CD8-positive, alpha-beta memory T cell (primary cell): ENCODE measurements at regions not wholly inside any gene's neighbourhood (a gene's known extent, or its start where the extent isn't known, plus 50 kb on each side); places are given as distances from the start of the nearest gene placed in this dataset.

Experiments used
- CTCF ChIA-PET: fragments of 350-600 bp; sonication (Branson Sonifier 250); formaldehyde crosslinking; loops from one replicate; lab custom pipeline; 2021; ENCODE audit warnings: antibody characterized with exemption; lab: Charles Lee
- POLR2A ChIA-PET: fragments of 350-600 bp; sonication (Branson Sonifier 250); formaldehyde crosslinking; loops from one replicate; lab custom pipeline; 2021; ENCODE audit warnings: antibody characterized with exemption; lab: Charles Lee
- DNase-seq, 5 donors: peaks; one replicate each; pipeline versions ENCODE4 v3.0.0 to v3.0.0-alpha.2; 2020 to 2022; ENCODE audit warnings: mixed read lengths in 1 of 5
- H3K27ac ChIP-seq: one replicate; pipeline ENCODE4 v1.7.0; 2013; ENCODE audit warnings: low read depth, mild to moderate bottlenecking, low read length, moderate library complexity
- H3K27me3 ChIP-seq: 2 replicates; pipeline ENCODE4 v1.7.0; 2013; ENCODE audit warnings: low read length, mild to moderate bottlenecking; ENCODE audit not compliant: insufficient read depth, poor library complexity, severe bottlenecking
- H3K36me3 ChIP-seq: 2 replicates; pipeline ENCODE4 v1.7.0; 2013; ENCODE audit warnings: mild to moderate bottlenecking, low read length, moderate library complexity; ENCODE audit not compliant: insufficient read depth
- H3K4me1 ChIP-seq: 2 replicates; pipeline ENCODE4 v1.7.0; 2013; ENCODE audit warnings: mild to moderate bottlenecking, low read length, moderate library complexity; ENCODE audit not compliant: insufficient read depth
- H3K4me3 ChIP-seq: 2 replicates; pipeline ENCODE4 v1.7.0; 2013; ENCODE audit warnings: mild to moderate bottlenecking, low read length
- H3K9me3 ChIP-seq: 2 replicates; pipeline ENCODE4 v1.7.0; 2013; ENCODE audit warnings: mild to moderate bottlenecking, low read length
- H3K27ac Mint-ChIP-seq, 8 donors: one replicate each; pipeline ENCODE4 v1.8.0; 2020 to 2021; ENCODE audit warnings: mixed read lengths in 8 of 8, mild to moderate bottlenecking in 6 of 8, inconsistent platforms in 3 of 8, moderate library complexity in 3 of 8
- H3K27me3 Mint-ChIP-seq, 2 donors: one replicate each; pipeline ENCODE4 v1.8.0; 2020 to 2021; ENCODE audit warnings: mixed read lengths in 2 of 2, mild to moderate bottlenecking in 1 of 2, moderate library complexity in 1 of 2
- H3K36me3 Mint-ChIP-seq, 3 donors: one replicate each; pipeline ENCODE4 v1.8.0; 2020 to 2021; ENCODE audit warnings: mixed read lengths in 3 of 3, inconsistent platforms in 1 of 3, mild to moderate bottlenecking in 1 of 3
- H3K4me1 Mint-ChIP-seq, 3 donors: one replicate each; pipeline ENCODE4 v1.8.0; 2020 to 2021; ENCODE audit warnings: mixed read lengths in 3 of 3, inconsistent platforms in 1 of 3, mild to moderate bottlenecking in 1 of 3
- H3K4me3 Mint-ChIP-seq, 7 donors: one replicate each; pipeline ENCODE4 v1.8.0; 2020 to 2021; ENCODE audit warnings: mixed read lengths in 7 of 7, mild to moderate bottlenecking in 6 of 7, moderate library complexity in 4 of 7, inconsistent platforms in 2 of 7
- H3K9me3 Mint-ChIP-seq, 5 donors: one replicate each; pipeline ENCODE4 v1.8.0; 2020 to 2022; ENCODE audit warnings: mixed read lengths in 5 of 5, mild to moderate bottlenecking in 3 of 5, moderate library complexity in 2 of 5, inconsistent platforms in 1 of 5

DNA sequence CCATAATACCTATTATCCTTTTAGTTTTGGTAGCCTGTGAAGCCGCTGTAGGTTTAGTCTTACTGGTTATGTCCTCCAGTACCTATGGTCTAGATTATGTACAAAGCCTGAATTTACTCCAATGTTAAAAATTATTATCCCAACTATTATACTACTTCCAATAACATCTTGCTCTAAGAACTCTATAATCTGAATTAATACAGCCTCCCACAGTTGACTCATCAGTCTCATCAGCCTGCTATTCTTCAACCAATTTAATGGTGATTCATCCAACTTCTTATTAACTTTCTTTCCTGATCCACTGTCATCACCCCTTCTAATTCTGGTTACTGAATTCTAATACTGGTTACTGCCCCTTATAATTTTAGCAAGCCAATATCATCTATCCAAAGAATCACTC is 370.3 kb upstream of the OPRM1 start:
- H3K27me3 Mint-ChIP-seq = no peaks in the 10 kb centered on the region
- no peak overlapping the region for H3K27ac Mint-ChIP-seq
- H3K36me3 Mint-ChIP-seq = no peaks in the 10 kb centered on the region
- no peaks in the 10 kb centered on the region for H3K4me1 Mint-ChIP-seq
- Histone ChIP-seq H3K9me3 (no peaks in the 10 kb centered on the region), H3K27ac (no peak overlapping the region), H3K27me3 (no peaks in the 10 kb centered on the region), H3K4me1 (no peaks in the 10 kb centered on the region), H3K4me3 (no peak overlapping the region), H3K36me3 (no peaks in the 10 kb centered on the region)
- CTCF ChIA-PET = no interaction called here
- no peak for DNase-seq
- H3K9me3 Mint-ChIP-seq = peaks cover 0 to 8% (median 3%) of the 10 kb centered on the region in 5 donors
- H3K4me3 Mint-ChIP-seq = no peak overlapping the region
- POLR2A ChIA-PET = no interaction called here

DNA sequence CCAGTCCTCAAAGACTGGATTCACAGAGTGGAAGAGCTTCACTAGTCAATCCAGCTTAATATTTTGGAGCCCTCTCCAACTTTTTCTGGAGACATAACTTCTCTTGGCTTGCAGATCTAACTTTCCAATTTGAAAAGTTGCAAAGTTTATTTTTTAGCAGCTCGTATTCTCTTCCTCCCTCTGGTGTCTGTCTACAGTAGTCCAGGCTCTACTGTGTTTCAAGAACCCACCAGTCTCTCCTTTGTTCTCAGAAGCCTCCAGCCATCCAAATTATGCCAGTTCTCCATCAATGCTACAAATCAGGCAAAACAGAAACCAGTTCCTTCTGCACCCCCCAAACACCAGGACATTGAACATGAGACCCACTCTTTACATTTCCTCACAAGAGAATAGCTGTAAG is 376.1 kb upstream of the OPRM1 start:
- DNase-seq = no peak
- H3K27me3 ChIP-seq = no peaks in the 10 kb centered on the region
- Mint-ChIP-seq H3K27ac (no peak overlapping the region), H3K36me3 (no peaks in the 10 kb centered on the region), H3K27me3 (no peaks in the 10 kb centered on the region), H3K4me3 (no peak overlapping the region), H3K4me1 (no peaks in the 10 kb centered on the region), H3K9me3 (peaks cover 0 to 15% (median 2%) of the 10 kb centered on the region in 5 donors)
- H3K4me3 ChIP-seq = no peak overlapping the region
- H3K4me1 ChIP-seq = no peaks in the 10 kb centered on the region
- no peak overlapping the region for H3K27ac ChIP-seq
- POLR2A ChIA-PET = no interaction called here
- CTCF ChIA-PET = no interaction called here
- H3K36me3 ChIP-seq = no peaks in the 10 kb centered on the region
- no peaks in the 10 kb centered on the region for H3K9me3 ChIP-seq

GRCh38 chr6:153645326-153645725 is 393.7 kb upstream of the OPRM1 start:
- Mint-ChIP-seq H3K9me3 (peaks cover 0 to 14% (median 0%) of the 10 kb centered on the region in 5 donors), H3K36me3 (no peaks in the 10 kb centered on the region), H3K4me1 (no peaks in the 10 kb centered on the region), H3K27ac (no peak overlapping the region), H3K4me3 (no peak overlapping the region), H3K27me3 (no peaks in the 10 kb centered on the region)
- ChIA-PET POLR2A (no interaction called here), CTCF (no interaction called here)
- no peaks in the 10 kb centered on the region for H3K36me3 ChIP-seq
- H3K9me3 ChIP-seq = no peaks in the 10 kb centered on the region
- no peak overlapping the region for H3K4me3 ChIP-seq
- no peaks in the 10 kb centered on the region for H3K4me1 ChIP-seq
- H3K27me3 ChIP-seq = no peaks in the 10 kb centered on the region
- no peak for DNase-seq
- no peak overlapping the region for H3K27ac ChIP-seq

DNA sequence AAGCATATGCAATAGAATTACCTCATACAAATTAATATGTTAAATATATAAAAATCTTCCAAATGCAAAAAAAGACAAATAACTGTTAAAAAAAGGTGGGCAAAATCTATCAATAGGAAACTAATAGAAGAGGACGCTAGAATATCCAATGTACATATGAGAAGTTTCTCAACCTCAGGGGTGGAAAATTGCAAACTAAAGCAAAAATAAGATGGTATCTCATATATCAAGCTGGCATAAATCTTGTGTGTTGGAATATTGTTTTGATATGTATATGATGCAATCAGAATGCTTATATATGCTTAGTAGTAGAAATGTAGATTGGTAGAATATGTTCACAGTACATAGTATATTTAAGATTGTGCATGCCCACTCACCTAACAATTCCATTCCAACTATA is 395.0 kb upstream of the OPRM1 start:
- H3K4me1 Mint-ChIP-seq = no peaks in the 10 kb centered on the region
- ChIA-PET CTCF (no interaction called here), POLR2A (no interaction called here)
- H3K27me3 Mint-ChIP-seq = no peaks in the 10 kb centered on the region
- no peaks in the 10 kb centered on the region for H3K27me3 ChIP-seq
- no peaks in the 10 kb centered on the region for H3K36me3 Mint-ChIP-seq
- H3K9me3 Mint-ChIP-seq = peaks cover 0 to 14% (median 0%) of the 10 kb centered on the region in 5 donors
- no peaks in the 10 kb centered on the region for H3K36me3 ChIP-seq
- H3K4me3 ChIP-seq = no peak overlapping the region
- no peak overlapping the region for H3K4me3 Mint-ChIP-seq
- no peaks in the 10 kb centered on the region for H3K9me3 ChIP-seq
- H3K4me1 ChIP-seq = no peaks in the 10 kb centered on the region
- DNase-seq = no peak
- no peak overlapping the region for H3K27ac ChIP-seq
- no peak overlapping the region for H3K27ac Mint-ChIP-seq

DNA sequence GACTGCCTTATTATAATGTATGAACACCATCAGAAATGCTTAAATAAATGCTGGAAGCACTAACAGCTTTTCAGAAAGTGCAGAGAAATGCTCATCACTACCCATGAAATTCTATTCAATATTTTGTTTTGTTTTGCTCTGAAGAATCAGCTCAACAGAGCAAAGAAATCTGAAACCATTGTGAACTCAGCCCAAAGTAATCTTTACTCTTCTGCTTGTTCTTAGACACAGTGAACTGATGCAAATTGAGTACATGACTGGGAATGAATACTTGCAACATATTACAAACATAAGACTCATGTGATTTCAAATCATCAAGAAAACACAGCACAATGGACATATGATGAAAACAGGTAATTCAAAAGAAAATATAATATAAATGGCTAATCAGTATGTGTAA is 404.6 kb upstream of the OPRM1 start:
- no peaks in the 10 kb centered on the region for H3K4me1 Mint-ChIP-seq
- H3K9me3 Mint-ChIP-seq = peaks cover 0 to 13% (median 6%) of the 10 kb centered on the region in 5 donors
- Histone ChIP-seq H3K4me1 (no peaks in the 10 kb centered on the region), H3K9me3 (no peaks in the 10 kb centered on the region), H3K4me3 (no peak overlapping the region), H3K27me3 (no peaks in the 10 kb centered on the region), H3K27ac (no peak overlapping the region), H3K36me3 (no peaks in the 10 kb centered on the region)
- no peak for DNase-seq
- H3K27ac Mint-ChIP-seq = no peak overlapping the region
- CTCF ChIA-PET = no interaction called here
- H3K36me3 Mint-ChIP-seq = no peaks in the 10 kb centered on the region
- POLR2A ChIA-PET = no interaction called here
- no peaks in the 10 kb centered on the region for H3K27me3 Mint-ChIP-seq
- no peak overlapping the region for H3K4me3 Mint-ChIP-seq

GRCh38 chr6:153625089-153625488 is 414.0 kb upstream of the OPRM1 start:
- Histone ChIP-seq H3K27me3 (no peaks in the 10 kb centered on the region), H3K9me3 (no peaks in the 10 kb centered on the region), H3K27ac (no peak overlapping the region), H3K4me3 (no peak overlapping the region), H3K4me1 (no peaks in the 10 kb centered on the region), H3K36me3 (no peaks in the 10 kb centered on the region)
- Mint-ChIP-seq H3K4me3 (no peak overlapping the region), H3K27me3 (no peaks in the 10 kb centered on the region), H3K36me3 (no peaks in the 10 kb centered on the region), H3K27ac (no peak overlapping the region), H3K4me1 (no peaks in the 10 kb centered on the region), H3K9me3 (peaks cover 0 to 25% (median 0%) of the 10 kb centered on the region in 5 donors)
- ChIA-PET CTCF (no interaction called here), POLR2A (no interaction called here)
- DNase-seq = no peak

DNA sequence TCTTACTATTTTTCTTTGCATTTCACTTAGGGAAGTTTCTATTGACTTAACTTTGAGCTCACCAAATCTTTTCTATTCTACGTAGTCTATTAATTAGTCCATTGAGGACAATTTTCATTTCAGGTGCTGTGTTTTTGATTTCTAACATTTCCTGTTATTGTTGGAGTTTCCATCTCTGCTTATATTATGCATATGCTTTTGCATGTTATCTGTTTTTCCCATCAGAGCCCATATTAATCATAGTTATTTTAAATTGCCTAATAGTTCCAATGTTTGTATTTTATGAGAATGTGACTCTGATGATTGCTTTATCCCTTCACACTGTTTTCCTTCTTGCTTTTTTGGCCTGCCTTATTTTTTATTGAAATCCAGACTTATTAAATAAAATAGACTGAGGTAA is 414.5 kb upstream of the OPRM1 start:
- no peaks in the 10 kb centered on the region for H3K4me1 Mint-ChIP-seq
- no peak overlapping the region for H3K27ac Mint-ChIP-seq
- H3K27me3 Mint-ChIP-seq = no peaks in the 10 kb centered on the region
- CTCF ChIA-PET = no interaction called here
- no peaks in the 10 kb centered on the region for H3K27me3 ChIP-seq
- POLR2A ChIA-PET = no interaction called here
- no peaks in the 10 kb centered on the region for H3K9me3 ChIP-seq
- no peaks in the 10 kb centered on the region for H3K4me1 ChIP-seq
- H3K9me3 Mint-ChIP-seq = peaks cover 0 to 25% (median 0%) of the 10 kb centered on the region in 5 donors
- no peak overlapping the region for H3K4me3 ChIP-seq
- H3K36me3 ChIP-seq = no peaks in the 10 kb centered on the region
- no peaks in the 10 kb centered on the region for H3K36me3 Mint-ChIP-seq
- H3K27ac ChIP-seq = no peak overlapping the region
- DNase-seq = no peak
- H3K4me3 Mint-ChIP-seq = no peak overlapping the region

DNA sequence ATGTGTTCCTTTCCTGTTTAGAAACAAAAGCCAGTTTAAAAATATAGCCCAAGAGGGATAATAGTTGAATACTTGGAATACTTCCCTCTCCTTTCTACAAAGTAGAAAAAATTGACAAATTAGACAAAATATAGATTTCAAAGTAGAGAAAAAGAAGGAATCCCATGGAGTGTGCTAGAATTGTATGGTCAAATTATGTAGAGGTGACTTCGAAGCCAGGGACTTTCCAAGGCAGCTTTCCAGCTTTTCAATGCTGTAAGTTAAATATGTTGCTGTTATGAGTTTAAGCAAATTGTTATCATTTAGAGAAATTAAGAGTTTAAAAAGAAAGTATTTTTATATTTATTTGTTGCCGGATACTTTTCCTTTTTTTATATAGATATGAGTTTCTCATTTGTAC is 415.5 kb upstream of the OPRM1 start:
- H3K9me3 ChIP-seq = no peaks in the 10 kb centered on the region
- DNase-seq = no peak
- no peaks in the 10 kb centered on the region for H3K27me3 Mint-ChIP-seq
- H3K27ac ChIP-seq = no peak overlapping the region
- no peaks in the 10 kb centered on the region for H3K4me1 ChIP-seq
- H3K27me3 ChIP-seq = no peaks in the 10 kb centered on the region
- CTCF ChIA-PET = no interaction called here
- H3K4me1 Mint-ChIP-seq = no peaks in the 10 kb centered on the region
- no peak overlapping the region for H3K4me3 Mint-ChIP-seq
- no peak overlapping the region for H3K4me3 ChIP-seq
- no peaks in the 10 kb centered on the region for H3K36me3 ChIP-seq
- peaks cover 0 to 25% (median 0%) of the 10 kb centered on the region in 5 donors for H3K9me3 Mint-ChIP-seq
- no peak overlapping the region for H3K27ac Mint-ChIP-seq
- POLR2A ChIA-PET = no interaction called here
- no peaks in the 10 kb centered on the region for H3K36me3 Mint-ChIP-seq

GRCh38 chr6:153621491-153621890 is 417.5 kb upstream of the OPRM1 start:
- Mint-ChIP-seq H3K27ac (no peak overlapping the region), H3K9me3 (peaks cover 0 to 11% (median 0%) of the 10 kb centered on the region in 5 donors), H3K27me3 (no peaks in the 10 kb centered on the region), H3K4me3 (no peak overlapping the region), H3K36me3 (no peaks in the 10 kb centered on the region), H3K4me1 (no peaks in the 10 kb centered on the region)
- Histone ChIP-seq H3K9me3 (no peaks in the 10 kb centered on the region), H3K4me1 (no peaks in the 10 kb centered on the region), H3K4me3 (no peak overlapping the region), H3K36me3 (no peaks in the 10 kb centered on the region), H3K27ac (no peak overlapping the region), H3K27me3 (no peaks in the 10 kb centered on the region)
- no peak for DNase-seq
- ChIA-PET POLR2A (no interaction called here), CTCF (no interaction called here)
